ENCODE measurements at regions not wholly inside any gene's neighbourhood (a gene's known extent, or its start where the extent isn't known, plus 50 kb on each side); places are given as distances from the start of the nearest gene placed in this dataset.
A peak's percentile ranks its signal among the peaks of the same experiment; 100 is the strongest.

DNA sequence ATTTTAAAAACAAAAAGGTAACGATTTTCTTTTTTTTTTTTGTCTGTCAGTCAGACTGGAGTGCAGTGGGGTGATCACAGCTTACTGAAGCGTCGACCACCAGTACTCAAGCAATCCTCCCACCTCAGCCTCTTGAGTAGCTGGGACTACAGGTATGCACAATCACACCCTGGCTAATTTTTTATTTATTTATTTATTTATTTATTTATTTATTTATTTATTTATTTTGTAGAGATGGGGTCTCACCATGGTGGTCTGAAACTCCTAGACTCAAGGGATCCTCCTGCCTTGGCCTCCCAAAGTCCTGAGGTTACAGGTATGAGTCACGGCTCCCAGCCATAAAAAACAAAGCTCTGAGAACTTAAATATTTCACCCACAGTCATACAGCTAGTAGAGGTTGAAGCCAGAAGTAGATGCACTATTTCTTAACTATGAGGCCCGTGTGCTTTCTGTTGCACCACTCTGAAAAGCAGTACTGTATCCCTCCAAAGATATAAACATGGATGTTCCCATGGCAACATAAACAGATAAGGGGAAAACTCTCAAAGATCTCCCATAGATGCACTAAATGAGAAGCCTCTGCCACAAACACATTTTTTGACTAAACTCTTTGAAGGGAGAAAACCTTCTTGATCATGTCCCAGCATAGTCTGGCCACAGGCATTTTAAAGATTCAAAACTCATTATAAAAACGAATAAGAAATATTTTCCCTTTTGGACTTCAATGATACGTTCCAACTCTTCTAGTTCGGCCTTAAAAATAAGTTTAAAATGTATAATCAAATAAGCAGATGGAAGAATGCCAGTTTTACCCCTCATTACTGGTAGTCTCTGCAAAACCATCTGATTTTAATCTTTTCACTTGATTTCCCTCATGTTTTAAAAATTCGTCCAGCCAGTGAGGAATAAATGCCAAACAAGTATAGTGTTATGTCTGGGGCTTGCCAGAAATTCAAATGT is 162.3 kb upstream of the ARHGEF26 start (continued):
- TF ChIP-seq ZNF518A (tag by site-specific recombination; conservative IDR thresholded peaks at IDR 0.05; ENCODE audit: low read depth), result peak; percentile 78
- peak; percentile 61 for TF ChIP-seq ZNF555 (tag by site-specific recombination; conservative IDR thresholded peaks at IDR 0.05)
- peak; percentile 42; the same call in 1 of the 2 replicates for TF ChIP-seq ZBTB8A (tag by site-specific recombination; IDR thresholded peaks at IDR 0.05)
- TF ChIP-seq ZNF623 (tag by site-specific recombination; IDR thresholded peaks at IDR 0.05), result peak; percentile 53
- no peak for TF ChIP-seq CTCF (tag by site-specific recombination; IDR thresholded peaks at IDR 0.05)
- 0 out of 2 replicates have a peak, but pooled peaks have one; percentile 24 for TF ChIP-seq ZNF433 (tag by site-specific recombination; IDR thresholded peaks at IDR 0.05; ENCODE audit: low read depth)
- TF ChIP-seq INSM2 (tag by site-specific recombination; IDR thresholded peaks at IDR 0.05), result no peak
- peak; percentile 79; the same call in 1 of the 2 replicates for TF ChIP-seq ZNF394 (tag by site-specific recombination; IDR thresholded peaks at IDR 0.05; ENCODE audit: borderline replicate concordance)
- no peak for TF ChIP-seq ZSCAN30 (tag by site-specific recombination; IDR thresholded peaks at IDR 0.05)

GRCh38 chr3:153960458-153961074 is 160.6 kb upstream of the ARHGEF26 start:
- CTCF ChIA-PET, result interaction anchor here (0.6 to 0.9 kb wide), 2 partner anchors 63 to 799 kb away, joined by 3 read pairs; no protein-coding TSS in a partner anchor
- Histone ChIP-seq H3K4me3 (ENCODE audit: low read depth, low read length) (no peak overlapping the region), H3K36me3 (ENCODE audit: control insufficient read depth in 2 of 2, insufficient read depth in 1 of 2, low read length in 2 of 2) (no peaks in the 10 kb centered on the region)
- TF ChIP-seq ZNF274 (IDR thresholded peaks at IDR 0.05; ENCODE audit: low read length) (no peak), ZNF274 (tag by site-specific recombination; IDR thresholded peaks at IDR 0.05; ENCODE audit: borderline replicate concordance) (no peak), ZNF777 (tag by site-specific recombination; IDR thresholded peaks at IDR 0.05; ENCODE audit: borderline replicate concordance) (no peak), KLF16 (tag by site-specific recombination; IDR thresholded peaks at IDR 0.05) (no peak), ZNF37A (tag by site-specific recombination; IDR thresholded peaks at IDR 0.05) (no peak), KLF10 (tag by site-specific recombination; IDR thresholded peaks at IDR 0.05) (no peak), ZNF133 (tag by site-specific recombination; IDR thresholded peaks at IDR 0.05) (no peak), ZNF202 (tag by site-specific recombination; IDR thresholded peaks at IDR 0.05; ENCODE audit: borderline replicate concordance) (no peak), ZNF791 (tag by site-specific recombination; IDR thresholded peaks at IDR 0.05) (no peak), ZNF132 (tag by site-specific recombination; IDR thresholded peaks at IDR 0.05; ENCODE audit: borderline replicate concordance) (no peak), ZNF555 (tag by site-specific recombination; conservative IDR thresholded peaks at IDR 0.05) (no peak), ZBTB8A (tag by site-specific recombination; IDR thresholded peaks at IDR 0.05) (no peak), RBAK (tag by site-specific recombination; IDR thresholded peaks at IDR 0.05) (no peak), ZNF639 (tag by site-specific recombination; IDR thresholded peaks at IDR 0.05) (no peak), ZNF157 (tag by site-specific recombination; IDR thresholded peaks at IDR 0.05) (no peak)
- TF ChIP-seq, protein P1, sequence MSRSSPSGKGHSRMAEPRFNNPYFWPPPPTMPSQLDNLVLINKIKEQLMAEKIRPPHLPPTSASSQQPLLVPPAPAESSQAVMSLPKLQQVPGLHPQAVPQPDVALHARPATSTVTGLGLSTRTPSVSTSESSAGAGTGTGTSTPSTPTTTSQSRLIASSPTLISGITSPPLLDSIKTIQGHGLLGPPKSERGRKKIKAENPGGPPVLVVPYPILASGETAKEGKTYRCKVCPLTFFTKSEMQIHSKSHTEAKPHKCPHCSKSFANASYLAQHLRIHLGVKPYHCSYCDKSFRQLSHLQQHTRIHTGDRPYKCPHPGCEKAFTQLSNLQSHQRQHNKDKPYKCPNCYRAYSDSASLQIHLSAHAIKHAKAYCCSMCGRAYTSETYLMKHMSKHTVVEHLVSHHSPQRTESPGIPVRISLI (tag by site-specific recombination; IDR thresholded peaks at IDR 0.05), result no peak

More at GRCh38 chr3:153960458-153961074, 160.6 kb upstream of the ARHGEF26 start:
- H3K9me3 ChIP-seq (ENCODE audit: control insufficient read depth, insufficient read depth, low read depth, low read length), result no peaks in the 10 kb centered on the region
- POLR2A ChIA-PET, result no interaction called here
- no peaks in the 10 kb centered on the region for H3K4me1 ChIP-seq (ENCODE audit: control insufficient read depth, insufficient read depth, low read length)
- no peak overlapping the region for H3K27ac ChIP-seq (ENCODE audit: extremely low read depth, low read depth, low read length)

All from HEK293 (cell line).